Transverse colon (tissue), 4 donors: ENCODE measurements at regions not wholly inside any gene's neighbourhood (a gene's known extent, or its start where the extent isn't known, plus 50 kb on each side); places are given as distances from the start of the nearest gene placed in this dataset.

ENCODE experiments used
- EP300 ChIP-seq: sonication (generic); formaldehyde crosslinking; IDR thresholded peaks from one replicate; pipeline ENCODE4 v1.6.1; 2017; ENCODE audit warnings: antibody characterized with exemption, low read depth
- POLR2A ChIP-seq: fragments of 450-650 bp; IDR thresholded peaks from one replicate; pipeline ENCODE4 v1.6.1; 2016; ENCODE audit warnings: antibody characterized with exemption, mild to moderate bottlenecking, moderate library complexity
- POLR2AphosphoS5 ChIP-seq, 3 donors: sonication (generic); formaldehyde crosslinking; IDR thresholded peaks; one replicate each; pipeline ENCODE4 v1.6.1; 2016; ENCODE audit warnings: antibody characterized with exemption in 3 of 3
- TF ChIP-seq, protein P1 (sequence below), 5 experiments: fragments of 200-600 bp in 3 of 5; fragments of 450-650 bp in 2 of 5; sonication (generic) in 3 of 5; IDR thresholded peaks; 1 replicate in 2 of 5; 2 replicates in 3 of 5; pipeline ENCODE4 v1.5.1; 2016 to 2017; ENCODE audit warnings: antibody characterized with exemption in 5 of 5, inconsistent platforms in 3 of 5, mild to moderate bottlenecking in 2 of 5, moderate library complexity in 1 of 5

DNA sequence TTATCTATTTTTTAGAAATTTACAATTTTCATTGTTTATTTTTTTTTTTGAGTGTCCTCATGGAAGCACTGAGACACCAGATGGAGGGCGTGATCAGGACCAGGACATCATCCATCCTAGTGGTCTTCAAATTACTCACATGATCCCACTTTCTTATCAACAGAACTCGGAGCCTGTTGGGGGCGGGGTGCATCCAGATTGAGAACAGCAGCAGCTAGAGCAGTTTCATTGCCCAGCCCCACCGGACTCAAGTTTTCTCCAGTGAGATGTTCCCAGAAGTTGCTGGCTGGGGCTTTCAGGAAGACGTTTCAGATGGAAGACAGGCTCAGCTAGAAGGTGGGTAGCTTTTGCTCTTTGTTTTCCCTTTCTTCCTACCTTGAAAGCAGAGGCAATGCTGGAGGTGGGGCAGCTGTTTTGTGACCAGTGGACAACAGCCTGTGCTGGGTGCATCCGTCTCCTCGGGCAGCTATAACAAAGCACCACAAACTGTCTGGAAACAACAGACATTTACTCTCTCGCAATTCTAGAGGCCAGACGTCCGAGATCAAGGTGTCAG lies 562.1 kb downstream of the TBC1D22A start:
- TF ChIP-seq, protein P1, sequence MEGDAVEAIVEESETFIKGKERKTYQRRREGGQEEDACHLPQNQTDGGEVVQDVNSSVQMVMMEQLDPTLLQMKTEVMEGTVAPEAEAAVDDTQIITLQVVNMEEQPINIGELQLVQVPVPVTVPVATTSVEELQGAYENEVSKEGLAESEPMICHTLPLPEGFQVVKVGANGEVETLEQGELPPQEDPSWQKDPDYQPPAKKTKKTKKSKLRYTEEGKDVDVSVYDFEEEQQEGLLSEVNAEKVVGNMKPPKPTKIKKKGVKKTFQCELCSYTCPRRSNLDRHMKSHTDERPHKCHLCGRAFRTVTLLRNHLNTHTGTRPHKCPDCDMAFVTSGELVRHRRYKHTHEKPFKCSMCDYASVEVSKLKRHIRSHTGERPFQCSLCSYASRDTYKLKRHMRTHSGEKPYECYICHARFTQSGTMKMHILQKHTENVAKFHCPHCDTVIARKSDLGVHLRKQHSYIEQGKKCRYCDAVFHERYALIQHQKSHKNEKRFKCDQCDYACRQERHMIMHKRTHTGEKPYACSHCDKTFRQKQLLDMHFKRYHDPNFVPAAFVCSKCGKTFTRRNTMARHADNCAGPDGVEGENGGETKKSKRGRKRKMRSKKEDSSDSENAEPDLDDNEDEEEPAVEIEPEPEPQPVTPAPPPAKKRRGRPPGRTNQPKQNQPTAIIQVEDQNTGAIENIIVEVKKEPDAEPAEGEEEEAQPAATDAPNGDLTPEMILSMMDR (IDR thresholded peaks at IDR 0.05): no peak
- TF ChIP-seq POLR2AphosphoS5 (IDR thresholded peaks at IDR 0.05): no peak
- no peak for TF ChIP-seq POLR2A
- no peak for TF ChIP-seq EP300
